ENCODE measurements at regions not wholly inside any gene's neighbourhood (a gene's known extent, or its start where the extent isn't known, plus 50 kb on each side); places are given as distances from the start of the nearest gene placed in this dataset.

DNA sequence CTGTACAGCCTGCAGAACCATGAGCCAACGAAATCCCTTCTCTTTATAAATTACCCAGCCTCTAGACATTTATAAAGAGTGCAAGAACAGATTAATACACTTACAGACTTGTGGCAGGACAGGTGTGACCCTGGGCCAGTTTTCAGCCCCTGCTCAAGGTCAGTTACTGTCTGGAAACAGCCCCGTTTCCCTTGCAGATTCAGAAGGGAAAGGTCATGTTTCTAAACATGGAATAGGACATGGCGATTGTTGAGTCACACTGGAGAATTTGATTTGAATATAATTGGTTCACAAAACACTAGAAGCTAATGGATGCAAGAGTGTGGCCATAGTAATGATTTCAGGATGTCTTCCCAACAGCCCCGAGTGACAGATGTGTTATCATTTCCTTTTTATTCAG is 248.8 kb downstream of the DLL1 start:
- H3K4me3 ChIP-seq (ENCODE audit: low read depth, low read length) = no peak overlapping the region
- DNase-seq (ENCODE audit: low read depth) = no peak
- no peak for TF ChIP-seq CTCF (conservative IDR thresholded peaks at IDR 0.05; ENCODE audit: low read depth, low read length)

DNA sequence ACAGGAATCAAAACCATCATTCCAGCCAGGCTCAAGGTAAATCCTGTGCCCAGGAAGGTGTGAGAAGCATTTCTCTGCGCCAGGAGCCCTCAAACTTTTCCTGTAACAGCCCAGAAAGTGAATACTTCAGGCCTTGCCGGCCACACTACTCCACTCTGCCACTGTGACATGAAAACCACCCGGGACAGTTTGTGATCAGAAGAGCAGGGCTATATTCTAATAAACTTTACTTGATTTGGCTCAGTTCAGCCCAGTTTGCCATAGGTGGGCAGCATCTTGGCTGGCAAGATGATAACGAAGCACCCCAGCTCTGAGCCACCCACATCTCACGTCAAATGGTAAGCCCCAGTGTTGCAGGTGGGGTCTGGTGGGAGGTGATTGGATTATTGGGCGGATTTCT is 249.4 kb downstream of the DLL1 start:
- TF ChIP-seq CTCF (conservative IDR thresholded peaks at IDR 0.05; ENCODE audit: low read depth, low read length) = no peak
- H3K4me3 ChIP-seq (ENCODE audit: low read depth, low read length) = no peak overlapping the region
- DNase-seq (ENCODE audit: low read depth) = no peak

- DNase-seq (ENCODE audit: low read depth) = no peak
- TF ChIP-seq CTCF (conservative IDR thresholded peaks at IDR 0.05; ENCODE audit: low read depth, low read length) = no peak
- no peak overlapping the region for H3K4me3 ChIP-seq (ENCODE audit: low read depth, low read length)
Observed at GRCh38 chr6:170040906-170041305, 250.0 kb downstream of the DLL1 start.

DNA sequence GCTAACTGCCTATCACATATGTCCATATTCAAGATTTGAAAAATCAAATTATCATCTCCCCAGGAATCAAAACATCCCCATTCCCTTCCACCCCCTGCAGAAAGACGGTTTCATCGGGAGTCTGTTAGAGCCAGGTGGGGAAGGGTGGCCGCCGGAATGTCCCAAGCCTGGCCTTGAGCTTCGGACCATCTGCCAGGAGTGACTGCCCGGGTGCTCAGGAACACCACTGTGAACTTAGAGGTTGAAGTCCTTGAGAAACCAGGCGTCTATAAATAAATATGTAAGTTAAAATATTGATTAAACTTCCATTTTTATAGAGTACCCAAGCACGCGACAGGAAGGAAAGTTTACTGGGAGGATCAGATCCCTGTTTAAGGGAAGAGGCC is 250.8 kb downstream of the DLL1 start:
- DNase-seq (ENCODE audit: low read depth) = no peak
- no peak for TF ChIP-seq CTCF (conservative IDR thresholded peaks at IDR 0.05; ENCODE audit: low read depth, low read length)
- H3K4me3 ChIP-seq (ENCODE audit: low read depth, low read length) = no peak overlapping the region

DNA sequence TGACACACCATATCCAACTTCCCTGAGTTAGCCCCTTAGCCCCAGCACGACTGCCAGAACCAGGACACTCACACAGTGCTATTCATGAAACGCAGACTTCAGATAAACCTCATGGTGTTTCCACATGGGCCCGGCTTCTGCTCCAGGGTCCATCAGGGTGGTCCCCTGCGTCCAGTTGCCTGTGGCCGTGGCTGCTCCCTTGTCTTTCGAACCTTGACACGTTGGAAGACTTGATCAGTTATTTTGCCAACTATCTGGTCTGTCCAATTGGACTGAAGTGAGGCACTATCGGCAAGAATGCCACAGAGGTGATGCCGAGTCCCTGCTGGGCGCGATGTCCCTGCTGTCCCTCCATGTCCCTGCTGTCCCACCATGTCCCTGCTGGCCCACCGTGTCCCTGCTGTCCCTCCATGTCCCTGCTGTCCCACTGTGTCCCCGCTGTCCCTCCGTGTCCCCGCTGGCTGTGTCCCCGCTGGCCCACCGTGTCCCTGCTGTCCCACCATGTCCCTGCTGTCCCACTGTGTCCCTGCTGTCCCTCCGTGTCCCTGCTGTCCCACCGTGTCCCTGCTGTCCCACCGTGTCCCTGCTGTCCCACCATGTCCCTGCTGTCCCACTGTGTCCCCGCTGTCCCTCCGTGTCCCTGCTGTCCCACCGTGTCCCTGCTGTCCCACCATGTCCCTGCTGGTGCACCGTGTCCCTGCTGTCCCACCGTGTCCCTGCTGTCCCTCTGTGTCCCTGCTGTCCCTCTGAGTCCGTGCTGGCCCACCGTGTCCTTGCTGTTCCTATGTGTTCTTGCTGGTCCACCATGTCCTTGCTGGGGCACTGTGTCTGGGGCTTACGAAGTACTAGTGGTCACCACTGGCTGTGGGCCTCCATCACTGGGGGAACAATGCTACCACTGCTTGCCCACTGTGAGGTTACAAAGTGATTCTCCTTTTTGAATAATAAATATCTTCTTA is 251.4 kb downstream of the DLL1 start:
- DNase-seq (ENCODE audit: low read depth) = no peak
- no peak for TF ChIP-seq CTCF (conservative IDR thresholded peaks at IDR 0.05; ENCODE audit: low read depth, low read length)
- H3K4me3 ChIP-seq (ENCODE audit: low read depth, low read length) = no peak overlapping the region

DNA sequence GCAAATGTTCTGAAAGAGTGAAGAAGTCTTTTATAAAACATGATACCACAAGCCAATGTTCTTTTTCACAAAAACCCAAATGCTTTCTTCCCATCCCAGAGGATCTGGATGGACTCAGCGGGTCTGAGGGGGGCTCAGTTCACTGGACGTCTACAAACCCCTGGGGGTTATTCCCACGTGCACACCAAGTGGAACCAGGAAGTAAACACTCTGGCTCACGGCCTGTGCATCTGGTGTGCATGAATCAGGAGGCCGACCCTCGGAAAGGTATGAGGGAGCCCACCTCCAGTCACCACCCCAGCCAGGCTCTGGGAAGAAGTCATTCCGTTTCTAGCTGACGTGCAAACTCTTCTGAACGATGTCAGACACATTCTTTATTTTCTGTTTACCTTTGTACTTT is 252.2 kb downstream of the DLL1 start:
- no peak for TF ChIP-seq CTCF (conservative IDR thresholded peaks at IDR 0.05; ENCODE audit: low read depth, low read length)
- H3K4me3 ChIP-seq (ENCODE audit: low read depth, low read length) = no peak overlapping the region
- DNase-seq (ENCODE audit: low read depth) = no peak

- DNase-seq (ENCODE audit: low read depth) = no peak
Observed at GRCh38 chr6:170038251-170038650, 252.6 kb downstream of the DLL1 start.

More at GRCh38 chr6:170038251-170038650, 252.6 kb downstream of the DLL1 start:
- TF ChIP-seq CTCF (conservative IDR thresholded peaks at IDR 0.05; ENCODE audit: low read depth, low read length) = no peak
- no peak overlapping the region for H3K4me3 ChIP-seq (ENCODE audit: low read depth, low read length)

Measured in epithelial cell of proximal tubule (primary cell).